Left renal cortex interstitium (tissue), 4 donors: ENCODE measurements at regions not wholly inside any gene's neighbourhood (a gene's known extent, or its start where the extent isn't known, plus 50 kb on each side); places are given as distances from the start of the nearest gene placed in this dataset.
"Not testable (repeated sequence)": the region's sequence is repeated elsewhere in the genome, so short reads cannot be mapped to it uniquely, and the experiment has no call there.

Experiments used
- DNase-seq, 4 donors: peaks; one replicate each; pipeline ENCODE4 v3.0.0-alpha.2; 2013; ENCODE audit warnings: low read depth in 4 of 4, low spot score in 2 of 4, missing footprints in 1 of 4

- DNase-seq: no peak
Measured at GRCh38 chr2:53148221-53148620, 619.4 kb upstream of the CHAC2 start.

GRCh38 chr2:53131416-53131815, 636.2 kb upstream of the CHAC2 start:
- no peak for DNase-seq

- no peak for DNase-seq
Measured at GRCh38 chr2:53130441-53130943, 637.1 kb upstream of the CHAC2 start.

- DNase-seq: no peak
Measured at GRCh38 chr2:53129851-53130250, 637.8 kb upstream of the CHAC2 start.

GRCh38 chr2:53127061-53127650, 640.4 kb upstream of the CHAC2 start:
- DNase-seq: no peak

- DNase-seq: no peak
Measured at GRCh38 chr2:53114991-53115390, 652.6 kb upstream of the CHAC2 start.

- DNase-seq: no peak
Measured at GRCh38 chr2:53114582-53114981, 653.0 kb upstream of the CHAC2 start.

- DNase-seq: not testable (repeated sequence)
Measured at GRCh38 chr2:53112408-53112807, 655.2 kb upstream of the CHAC2 start.

GRCh38 chr2:53111406-53111805, 656.2 kb upstream of the CHAC2 start:
- no peak for DNase-seq

GRCh38 chr2:53111004-53111403, 656.6 kb upstream of the CHAC2 start:
- no peak for DNase-seq

- DNase-seq: no peak
Measured at GRCh38 chr2:53108246-53108645, 659.4 kb upstream of the CHAC2 start.

GRCh38 chr2:53104263-53104662, 663.3 kb upstream of the CHAC2 start:
- peak in 1 of 4 donors; percentile 46 for DNase-seq

GRCh38 chr2:53103679-53104078, 663.9 kb upstream of the CHAC2 start:
- DNase-seq: no peak

GRCh38 chr2:53098696-53099078, 668.9 kb upstream of the CHAC2 start:
- peak in 1 of 4 donors; percentile 27 for DNase-seq

- peak in 1 of 4 donors; percentile 34 for DNase-seq
Measured at GRCh38 chr2:53096351-53096750, 671.3 kb upstream of the CHAC2 start.

- DNase-seq: no peak
Measured at GRCh38 chr2:53095664-53096063, 671.9 kb upstream of the CHAC2 start.

GRCh38 chr2:53095227-53095626, 672.4 kb upstream of the CHAC2 start:
- no peak for DNase-seq

GRCh38 chr2:53093355-53093754, 674.2 kb upstream of the CHAC2 start:
- DNase-seq: no peak

- DNase-seq: no peak
Measured at GRCh38 chr2:53091183-53091582, 676.4 kb upstream of the CHAC2 start.

- no peak for DNase-seq
Measured at GRCh38 chr2:53087874-53088461, 679.6 kb upstream of the CHAC2 start.

- DNase-seq: no peak
Measured at GRCh38 chr2:53087262-53087873, 680.2 kb upstream of the CHAC2 start.

GRCh38 chr2:53077413-53077812, 690.2 kb upstream of the CHAC2 start:
- no peak for DNase-seq
